ENCODE measurements at regions not wholly inside any gene's neighbourhood (a gene's known extent, or its start where the extent isn't known, plus 50 kb on each side); places are given as distances from the start of the nearest gene placed in this dataset.

DNA sequence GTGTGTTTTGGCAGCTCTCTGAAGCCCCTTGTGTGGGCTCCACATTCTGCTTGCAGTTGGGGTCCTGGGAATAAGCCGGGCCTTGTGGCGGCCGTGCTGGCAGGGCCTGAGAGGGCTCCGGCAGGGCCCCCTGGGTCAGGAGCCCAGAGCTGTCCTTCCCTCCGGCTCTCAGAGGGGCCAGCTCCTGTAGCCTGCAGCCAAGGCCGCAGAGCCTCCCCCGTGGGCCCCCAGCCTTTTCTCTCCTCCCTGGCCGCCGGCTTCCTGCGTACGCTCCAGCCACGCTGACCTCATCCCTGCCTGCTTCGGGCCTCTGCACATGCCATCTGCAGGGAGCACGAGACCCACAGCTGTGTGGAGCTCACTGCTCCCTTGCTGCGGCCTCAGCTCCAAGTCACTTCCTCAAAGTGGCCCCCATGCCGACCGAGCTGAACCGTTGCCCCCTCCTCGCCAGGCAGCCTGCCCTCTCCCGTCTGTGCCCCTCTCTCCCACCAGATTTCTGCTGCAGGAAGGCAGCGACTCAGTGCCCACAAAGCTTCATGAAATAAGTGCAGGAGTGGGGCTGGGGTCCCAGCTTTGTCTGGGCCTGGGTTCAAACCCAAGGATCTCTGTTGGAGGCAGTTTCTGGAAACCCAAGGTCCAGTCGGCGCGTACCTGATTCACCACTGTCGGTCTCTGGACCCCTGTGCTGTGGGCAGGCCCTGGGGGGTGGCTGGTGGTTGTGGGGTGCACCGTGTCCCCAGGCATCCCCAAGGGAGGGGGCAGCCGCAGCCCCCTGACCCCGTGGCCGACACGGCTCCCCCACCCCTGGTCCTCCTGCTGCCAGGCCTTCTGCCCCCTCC lies 57.1 kb upstream of the NKX1-1 start:
- no peak for DNase-seq (ENCODE audit: low read depth)

DNA sequence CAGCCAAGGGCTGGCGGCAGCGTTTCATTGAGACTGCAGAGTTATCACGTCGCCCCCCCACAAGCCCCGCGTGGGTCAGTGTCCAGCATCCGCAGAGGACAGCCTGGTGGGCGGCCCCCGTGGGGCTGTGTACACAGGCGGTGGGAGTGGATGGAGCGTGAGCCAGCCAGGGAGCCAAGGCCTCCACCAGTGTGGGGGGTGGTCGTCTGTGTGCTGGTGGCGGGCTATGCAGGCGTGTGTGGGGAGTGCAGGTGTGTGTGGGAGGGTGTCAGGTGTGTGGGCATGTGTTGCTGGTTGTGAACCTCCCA lies 56.5 kb upstream of the NKX1-1 start:
- DNase-seq (ENCODE audit: low read depth): no peak

DNA sequence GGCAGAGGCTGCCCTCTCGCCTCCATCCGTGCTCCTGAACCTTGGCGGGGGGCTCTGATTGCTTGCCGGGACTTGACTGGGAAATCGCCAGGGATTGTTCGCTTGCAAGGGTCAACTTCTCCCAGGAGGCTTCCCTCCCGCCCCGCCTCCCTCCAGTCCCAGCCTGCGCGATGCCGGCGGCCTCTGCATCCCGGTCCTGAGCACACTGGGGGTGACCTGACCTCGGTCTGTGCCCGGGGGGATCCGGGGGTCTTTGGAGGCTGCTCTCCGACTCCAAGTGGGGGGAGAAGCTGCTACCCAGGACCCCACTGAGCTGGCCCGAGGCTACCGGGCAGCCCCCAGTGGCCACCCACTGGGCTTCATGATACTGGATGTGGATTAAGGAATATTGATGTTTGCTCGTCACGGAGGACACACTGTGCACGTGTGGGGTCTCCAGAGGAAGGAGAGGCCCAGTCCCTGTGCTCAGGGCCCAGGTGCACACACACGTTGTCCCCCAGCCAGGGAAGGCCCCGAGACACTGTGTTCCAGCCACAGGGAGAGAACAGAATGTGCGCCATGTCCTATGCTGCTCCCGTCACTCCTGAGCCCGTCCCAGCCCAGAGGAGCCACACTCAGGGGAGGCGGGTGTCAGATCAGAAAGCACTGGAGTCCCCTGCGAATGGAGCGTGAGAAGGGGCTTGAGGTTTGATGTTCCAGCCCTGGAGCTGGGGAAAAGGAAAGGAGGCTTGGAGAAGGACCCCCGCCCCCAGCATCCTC lies 55.9 kb upstream of the NKX1-1 start:
- no peak for DNase-seq (ENCODE audit: low read depth)

DNA sequence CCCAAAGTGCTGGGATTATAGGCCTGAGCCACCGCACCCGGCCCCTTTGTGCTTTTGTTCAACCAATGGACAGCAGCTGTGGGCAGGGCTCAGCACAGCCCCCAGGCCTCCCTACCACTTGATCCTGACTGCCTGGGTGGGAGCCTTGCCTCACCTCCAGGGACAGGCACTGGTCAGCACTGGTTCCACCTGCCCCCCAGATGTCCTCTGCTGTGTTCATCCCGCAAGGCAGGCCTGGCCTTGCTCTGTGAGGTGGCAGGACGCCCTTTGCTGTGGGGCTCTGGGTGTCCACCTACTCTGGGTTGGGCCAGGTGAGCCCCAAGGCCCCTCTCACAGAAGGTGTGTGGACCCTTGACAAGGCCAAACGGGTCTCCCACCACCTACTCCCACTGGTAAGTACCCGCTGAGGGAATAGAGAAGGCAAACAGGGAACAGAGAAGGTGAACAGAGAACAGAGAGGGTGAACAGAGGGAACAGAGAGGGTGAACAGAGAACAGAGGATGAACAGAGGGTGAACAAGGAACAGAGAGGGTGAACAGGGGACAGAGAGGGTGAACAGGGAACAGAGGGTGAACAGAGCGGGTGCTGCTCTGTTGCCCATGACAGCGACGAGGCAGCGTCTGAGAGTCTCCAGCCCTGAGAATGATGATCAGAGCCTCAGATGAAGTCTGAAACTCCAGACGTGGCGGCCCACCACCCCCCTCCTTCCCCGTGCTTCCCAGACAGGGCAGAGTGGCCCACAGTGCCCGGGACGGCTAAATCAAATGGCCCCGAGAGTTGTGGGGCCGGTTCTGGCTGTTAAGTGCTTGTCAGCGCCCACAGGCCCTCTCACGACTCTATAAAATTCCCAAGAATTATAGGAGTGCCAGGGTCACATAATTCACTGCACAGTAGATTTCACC lies 55.0 kb upstream of the NKX1-1 start:
- DNase-seq (ENCODE audit: low read depth): no peak

DNA sequence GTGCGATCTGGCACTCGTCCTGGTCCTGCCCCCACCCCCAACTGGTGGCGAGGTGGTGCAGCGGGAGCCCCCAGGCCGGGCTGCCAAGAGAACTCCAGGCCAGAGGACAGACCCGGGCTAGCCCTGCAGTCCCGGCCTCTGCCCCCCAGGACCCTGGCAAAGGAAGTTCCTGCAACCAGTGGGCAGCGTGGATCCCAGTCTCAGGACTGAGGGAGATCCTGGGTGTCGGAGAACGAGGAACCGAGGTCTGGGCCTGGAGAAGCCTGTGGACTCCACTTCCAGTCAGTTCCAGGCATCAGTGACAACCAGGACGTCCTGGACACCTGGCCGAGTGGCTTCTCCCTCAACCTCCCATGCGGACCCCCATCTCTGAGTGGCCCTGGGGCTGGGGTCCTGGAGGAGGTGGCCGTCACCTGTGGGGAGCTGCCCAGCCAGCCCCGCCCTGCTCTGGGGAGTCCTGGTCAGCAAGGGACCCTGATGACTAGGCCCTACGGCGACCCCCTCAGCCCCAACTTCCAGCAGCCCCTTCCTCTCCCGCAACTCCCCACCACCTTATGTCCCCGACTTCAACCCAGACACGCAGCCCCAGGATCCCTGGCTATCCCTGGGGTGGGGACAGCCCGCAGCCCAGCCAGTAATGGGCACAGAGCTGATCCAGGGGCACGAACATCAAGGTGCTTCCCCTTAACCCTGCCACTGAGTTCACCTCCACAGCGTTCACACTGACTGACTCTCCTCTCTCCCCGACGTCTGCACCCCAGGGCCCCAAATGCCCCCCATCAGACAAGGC lies 53.7 kb upstream of the NKX1-1 start:
- no peak for DNase-seq (ENCODE audit: low read depth)

DNA sequence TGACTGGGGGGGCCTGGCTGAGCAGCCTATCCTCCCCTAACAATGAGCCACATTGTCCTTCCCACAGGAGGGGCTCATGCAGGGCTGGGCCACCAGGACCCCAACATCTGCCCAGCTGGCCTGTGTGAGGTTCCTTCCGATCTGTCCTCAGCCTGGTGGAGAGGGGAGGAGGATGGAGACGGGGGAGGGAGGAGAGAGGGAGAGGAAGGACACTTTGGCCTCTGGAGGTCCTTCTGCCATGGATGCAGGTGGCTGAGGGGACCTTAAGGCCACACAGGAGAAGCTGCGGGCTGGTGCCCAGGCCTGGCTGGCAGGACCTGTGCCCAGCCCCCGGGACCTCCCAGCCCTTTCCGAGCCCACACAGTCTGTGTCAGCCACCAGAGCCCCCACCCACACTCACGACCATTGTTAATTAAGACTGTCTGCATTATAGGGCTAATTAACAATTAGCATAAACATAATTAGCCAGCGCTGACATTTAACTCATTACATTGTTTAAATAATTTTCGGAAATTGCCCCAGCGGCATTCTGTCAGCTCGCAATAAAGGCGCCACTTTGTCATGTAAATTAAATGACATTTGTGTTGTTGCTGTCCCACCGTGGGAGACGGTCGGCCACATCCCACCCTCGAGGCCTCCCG lies 53.0 kb upstream of the NKX1-1 start:
- DNase-seq (ENCODE audit: low read depth): no peak

DNA sequence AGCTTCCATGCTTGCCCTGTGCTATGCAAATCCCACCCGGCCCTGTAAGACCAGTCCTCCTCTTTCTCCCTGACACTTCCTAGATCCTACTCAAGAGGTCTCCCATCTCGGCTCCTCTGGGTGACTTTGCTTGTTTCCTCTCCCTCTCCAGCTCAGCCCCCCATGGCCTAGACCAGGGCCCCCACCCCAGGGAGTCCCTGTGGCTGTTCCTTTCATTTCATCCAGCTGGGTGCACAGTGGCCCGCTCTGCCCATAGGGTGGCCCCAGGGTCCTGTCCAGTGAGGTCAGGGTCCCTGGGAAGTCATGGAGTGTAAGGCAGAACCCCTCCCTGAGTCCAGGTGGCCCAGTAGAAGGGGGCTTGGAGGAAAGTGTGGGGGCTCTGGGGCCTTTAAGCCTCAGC lies 52.3 kb upstream of the NKX1-1 start:
- DNase-seq (ENCODE audit: low read depth): no peak

Measured in activated gamma-delta T cell treated with anti-CD3 and anti-CD28 coated beads, Interleukin-2, amount 50 U/mL, for 16 hours (primary cell).